Activated CD4-positive, CD25-positive, alpha-beta regulatory T cell treated with anti-CD3 and anti-CD28 coated beads, Interleukin-2, amount 50 U/mL, for 16 hours (primary cell): ENCODE measurements at regions not wholly inside any gene's neighbourhood (a gene's known extent, or its start where the extent isn't known, plus 50 kb on each side); places are given as distances from the start of the nearest gene placed in this dataset.

Source experiments
- DNase-seq: peaks from one replicate; pipeline ENCODE4 v3.0.0-alpha.2; 2020; ENCODE audit warnings: low read depth, low spot score

DNA sequence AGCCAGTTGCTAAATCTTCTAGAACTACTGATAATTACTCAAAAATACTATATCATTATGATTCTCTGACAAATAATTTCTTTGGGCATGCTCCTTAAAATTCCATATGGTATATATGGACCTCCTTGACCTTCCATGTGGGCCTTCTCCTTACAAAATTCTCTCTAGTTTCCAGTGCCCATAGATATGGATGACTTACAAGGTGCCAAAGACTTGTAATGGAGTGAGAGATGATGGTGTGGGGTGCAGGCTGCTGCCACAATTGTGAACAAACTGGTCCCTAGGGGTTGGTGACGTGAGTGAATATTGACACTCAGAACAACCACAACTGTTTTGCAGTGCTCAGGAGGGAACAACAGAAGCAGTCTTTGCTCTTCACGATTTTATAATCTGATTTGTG is 378.9 kb downstream of the SNAPC1 start:
- DNase-seq: no peak

DNA sequence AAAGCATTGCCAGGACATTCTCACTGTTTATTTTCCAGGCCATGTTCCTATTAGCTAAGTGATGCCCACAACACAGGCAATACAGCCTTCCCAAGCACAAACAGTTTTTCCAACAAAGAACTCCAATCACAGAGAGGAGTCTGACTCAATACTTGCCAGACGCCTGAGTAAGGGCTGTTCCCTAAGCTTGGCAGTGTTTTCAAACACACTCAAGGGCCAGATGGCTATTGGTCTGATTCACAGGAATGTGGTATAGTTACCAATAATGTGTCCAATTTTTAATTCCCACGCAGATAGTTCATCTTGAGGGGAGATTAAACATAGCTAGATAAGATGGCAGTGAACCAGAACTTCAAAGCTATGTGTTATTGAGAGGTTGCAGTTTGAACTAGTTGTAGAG is 381.0 kb downstream of the SNAPC1 start:
- no peak for DNase-seq

DNA sequence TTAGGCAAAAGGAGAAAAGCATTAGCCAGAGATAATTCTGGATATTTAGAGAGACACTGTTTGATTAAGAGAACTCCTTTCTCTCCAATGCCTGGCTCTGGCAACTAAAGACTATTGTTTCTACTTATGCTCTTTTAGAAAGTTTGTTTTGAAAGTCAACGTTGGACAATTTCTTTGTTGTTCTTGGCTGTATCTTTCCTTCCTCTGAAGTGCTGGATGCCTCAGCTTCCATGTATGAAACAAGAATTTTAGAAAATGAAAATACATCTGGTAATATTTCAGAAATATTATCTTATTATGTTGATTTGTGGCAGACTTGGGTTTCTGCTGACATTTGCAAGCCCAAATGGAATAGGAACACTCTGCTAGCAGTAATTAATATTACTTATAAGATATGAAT is 382.6 kb downstream of the SNAPC1 start:
- DNase-seq: no peak

DNA sequence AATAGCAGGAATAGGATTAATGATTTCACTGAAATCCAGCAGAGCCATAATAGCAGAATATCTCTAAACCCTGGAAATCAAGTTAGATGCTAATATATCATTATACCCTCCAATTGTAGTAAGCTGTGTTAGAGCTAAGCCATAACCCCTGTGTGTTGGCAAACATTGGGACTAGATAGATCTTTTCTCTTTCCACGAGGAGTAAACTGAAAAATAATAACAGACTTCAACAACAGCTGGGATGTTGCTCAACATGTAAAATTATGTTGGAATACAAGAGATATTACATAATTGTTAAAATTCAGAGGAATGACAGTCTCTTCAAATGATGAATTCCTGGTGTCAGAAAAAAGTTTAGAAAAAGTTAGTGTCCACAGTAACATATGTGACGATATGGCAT is 383.8 kb downstream of the SNAPC1 start:
- DNase-seq: no peak

- DNase-seq: no peak
Observed at GRCh38 chr14:62156052-62156451, 393.8 kb downstream of the SNAPC1 start.

DNA sequence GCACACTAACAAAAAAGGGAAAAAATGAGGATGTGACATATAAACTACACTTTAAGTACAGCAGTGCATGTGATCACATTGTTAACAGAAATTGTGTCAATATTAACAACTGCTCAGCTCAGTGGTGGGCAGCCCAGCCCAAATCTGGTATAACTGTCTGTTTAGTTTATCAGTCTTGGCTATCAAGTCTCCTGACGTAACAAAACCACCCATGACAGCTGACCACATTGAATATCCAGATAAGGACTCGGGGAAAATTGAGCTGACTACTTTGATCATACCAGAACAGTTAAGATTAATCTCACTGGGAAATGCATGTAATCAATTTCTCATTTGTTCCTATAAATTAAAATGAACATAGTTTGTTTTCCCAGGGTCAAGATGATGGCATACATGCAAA is 396.6 kb downstream of the SNAPC1 start:
- no peak for DNase-seq

DNA sequence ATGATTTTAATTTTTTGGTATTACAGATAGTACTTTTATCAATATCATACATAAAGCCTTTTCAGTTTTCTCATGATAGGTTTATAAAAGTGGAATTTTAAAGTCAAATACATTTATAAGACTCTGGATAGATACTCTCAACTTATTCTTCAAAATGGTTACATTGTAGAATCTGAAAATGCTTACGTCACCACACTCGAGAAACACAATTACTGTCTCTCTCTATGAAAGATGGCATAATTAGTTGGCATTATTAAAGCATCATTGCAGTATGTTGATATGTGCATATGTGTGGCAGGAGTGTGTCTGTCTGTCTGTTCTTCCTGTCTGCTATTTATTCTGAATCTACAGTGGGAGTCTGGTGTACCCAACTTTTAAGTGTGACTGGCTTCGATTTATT is 397.1 kb downstream of the SNAPC1 start:
- DNase-seq: no peak

DNA sequence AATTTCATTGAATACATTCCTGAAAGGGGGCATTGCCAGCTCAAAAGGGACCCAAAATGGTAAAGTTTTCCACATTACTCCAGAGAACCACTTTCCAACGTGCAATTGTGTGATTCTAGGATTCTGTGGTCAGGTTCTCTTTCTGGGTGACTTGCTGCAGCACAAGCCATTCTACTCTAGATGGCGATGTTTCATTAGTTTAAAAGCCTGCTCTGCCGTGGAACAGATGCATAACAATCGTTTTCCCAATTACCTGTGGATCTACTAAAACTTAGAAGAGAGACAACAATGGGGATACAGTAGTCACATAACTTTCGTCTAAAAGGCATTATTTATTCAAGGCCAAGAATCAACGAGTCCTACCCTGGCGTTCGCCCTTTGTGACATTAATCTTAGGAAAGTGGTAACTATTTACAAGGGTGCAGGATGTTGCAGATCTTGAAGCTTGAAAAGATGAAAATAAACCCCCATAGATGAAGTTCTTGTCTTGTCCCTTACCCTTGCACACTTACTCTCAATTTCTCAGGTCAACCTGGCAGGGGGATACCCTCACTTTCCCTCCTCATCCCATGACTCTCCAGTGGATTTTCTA is 400.9 kb downstream of the SNAPC1 start:
- DNase-seq: no peak

GRCh38 chr14:62168564-62169155 is 406.4 kb downstream of the SNAPC1 start:
- DNase-seq: no peak

- no peak for DNase-seq
Observed at GRCh38 chr14:62179367-62180018, 417.3 kb downstream of the SNAPC1 start.

GRCh38 chr14:62181591-62181990 is 419.4 kb downstream of the SNAPC1 start:
- no peak for DNase-seq

GRCh38 chr14:62185078-62185477 is 422.9 kb downstream of the SNAPC1 start:
- DNase-seq: no peak

GRCh38 chr14:62187265-62187664 is 425.0 kb downstream of the SNAPC1 start:
- no peak for DNase-seq

GRCh38 chr14:62189698-62190097 is 427.5 kb downstream of the SNAPC1 start:
- no peak for DNase-seq

DNA sequence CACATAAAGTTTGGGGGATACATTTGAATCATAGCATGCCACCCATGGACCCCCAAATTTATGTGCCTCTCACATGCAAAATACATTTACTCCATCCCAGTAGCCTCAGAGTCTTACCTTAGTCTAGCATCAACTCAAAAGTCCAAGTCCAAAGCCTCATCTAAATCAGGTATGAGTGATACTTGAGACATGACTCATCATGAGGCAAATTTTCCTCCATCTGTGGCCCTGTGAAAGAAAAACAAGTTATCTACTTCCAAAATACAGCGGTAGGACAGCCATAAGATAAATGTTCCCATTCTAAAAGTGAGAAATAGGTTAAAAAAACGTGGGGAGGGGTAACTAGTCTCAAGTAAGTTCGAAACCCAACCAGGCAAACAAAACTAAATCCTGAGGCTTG is 444.2 kb downstream of the SNAPC1 start:
- no peak for DNase-seq

GRCh38 chr14:62209287-62209899 is 447.2 kb downstream of the SNAPC1 start:
- no peak for DNase-seq

DNA sequence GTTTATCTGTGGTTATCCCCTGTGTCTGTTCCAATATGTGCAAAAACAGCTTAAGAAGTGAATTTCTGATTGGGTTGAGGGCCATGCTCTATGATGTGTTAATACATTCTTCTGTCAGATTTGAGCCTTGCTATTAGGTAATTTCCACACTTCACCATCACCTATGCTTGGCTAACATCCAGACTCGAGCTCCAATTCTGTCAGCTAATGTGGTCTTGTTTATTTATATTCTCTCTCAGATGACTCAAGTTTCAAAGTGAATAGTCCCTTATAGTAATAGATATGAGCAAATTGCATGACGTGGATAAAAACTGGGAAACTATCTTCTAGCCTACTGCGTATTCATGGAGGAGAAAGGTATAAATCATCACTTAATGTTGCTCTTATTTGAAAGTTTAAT is 451.3 kb downstream of the SNAPC1 start:
- DNase-seq: no peak

- DNase-seq: no peak
Observed at GRCh38 chr14:62216121-62216520, 453.9 kb downstream of the SNAPC1 start.

DNA sequence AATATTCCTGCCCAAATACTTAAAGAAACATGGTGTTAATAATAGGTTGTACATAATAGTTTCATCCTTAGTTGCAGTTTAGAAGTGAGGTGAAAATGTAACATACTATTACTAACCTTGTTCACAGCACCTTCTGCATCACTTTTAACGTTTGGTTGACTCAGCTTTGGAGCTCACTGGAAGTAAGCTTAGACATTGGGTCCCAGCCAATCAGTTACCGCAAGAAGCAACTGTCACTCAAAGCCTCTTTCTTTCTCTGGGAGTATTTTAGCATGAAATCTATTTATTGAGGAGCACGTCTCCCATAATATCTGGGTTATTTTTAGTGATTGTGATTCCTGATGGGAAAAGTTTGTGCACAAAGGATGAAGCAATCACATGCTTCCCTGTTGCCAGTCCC is 472.6 kb downstream of the SNAPC1 start:
- no peak for DNase-seq

DNA sequence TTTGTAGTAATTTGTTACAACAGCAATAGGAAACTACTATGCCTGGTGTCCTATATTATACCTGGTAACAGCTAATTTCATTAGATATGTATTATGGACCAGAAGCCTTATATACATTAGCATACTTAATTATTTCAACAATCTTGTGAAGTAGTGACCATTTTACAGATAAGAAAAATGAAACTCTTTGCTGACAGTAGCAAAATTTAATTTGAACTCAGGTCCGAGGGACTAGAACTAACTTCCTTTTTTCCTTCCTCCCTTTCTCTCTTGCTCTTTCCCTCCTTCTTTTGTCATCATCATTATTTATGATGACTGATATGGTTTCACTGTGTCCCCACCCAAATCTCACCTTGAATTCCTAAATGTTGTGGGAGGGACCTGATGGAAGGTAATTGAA is 482.0 kb downstream of the SNAPC1 start:
- DNase-seq: no peak

- no peak for DNase-seq
Observed at GRCh38 chr14:62247266-62247665, 485.0 kb downstream of the SNAPC1 start.

- no peak for DNase-seq
Observed at GRCh38 chr14:62251237-62251636, 489.0 kb downstream of the SNAPC1 start.

DNA sequence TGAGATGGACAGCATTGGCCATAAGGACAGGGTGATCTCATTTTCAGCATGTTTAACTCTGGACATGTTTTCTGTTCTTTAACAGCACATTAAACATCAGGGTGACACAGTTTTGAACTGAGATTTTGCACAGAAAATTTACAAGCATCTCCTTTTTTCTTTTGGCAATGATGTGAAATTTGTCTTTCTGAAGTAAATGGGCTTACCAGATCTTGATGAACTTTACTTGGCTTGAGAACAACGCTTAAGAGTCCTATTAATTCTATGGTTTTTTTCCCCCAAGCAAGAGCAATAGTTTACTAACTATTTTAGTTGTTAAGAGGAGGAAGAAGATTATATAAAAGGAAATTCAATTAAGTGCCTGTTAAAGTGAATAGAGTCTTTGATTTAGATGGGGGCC is 491.0 kb downstream of the SNAPC1 start:
- no peak for DNase-seq
